ENCODE measurements at regions not wholly inside any gene's neighbourhood (a gene's known extent, or its start where the extent isn't known, plus 50 kb on each side); places are given as distances from the start of the nearest gene placed in this dataset.

DNA sequence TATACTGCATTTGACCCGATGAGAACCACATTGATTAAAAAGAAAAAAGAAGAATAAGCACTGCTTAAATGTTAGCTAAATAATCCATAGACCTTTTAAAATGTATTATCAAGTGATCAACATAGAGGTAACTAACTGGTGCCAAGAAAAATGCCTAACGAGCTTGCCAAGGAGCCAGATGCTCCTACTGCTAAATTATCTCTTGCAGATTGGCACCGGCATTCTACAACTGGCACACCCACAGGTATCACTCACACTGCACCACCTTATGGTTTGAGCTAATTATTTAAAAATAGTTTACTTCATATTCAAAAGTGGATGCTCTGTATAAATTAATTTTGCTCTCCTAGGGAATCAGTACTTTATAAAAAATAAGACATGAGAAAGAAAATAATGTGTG, 341.6 kb upstream of the CDH7 start:
- no peak for ATAC-seq (ENCODE audit: low read depth in 2 of 2)
- H3K27ac Mint-ChIP-seq: no peak overlapping the region
- Histone ChIP-seq H3K36me3 (ENCODE audit: control insufficient read depth, insufficient read depth, low read length) (no peaks in the 10 kb centered on the region), H3K4me3 (ENCODE audit: low read depth, low read length) (no peak overlapping the region), H3K4me1 (ENCODE audit: control insufficient read depth, insufficient read depth, low read length, poor library complexity, severe bottlenecking) (no peaks in the 10 kb centered on the region), H3K27ac (ENCODE audit: insufficient read depth, low read length, poor library complexity, severe bottlenecking) (no peak overlapping the region), H3K27me3 (ENCODE audit: control insufficient read depth, insufficient read depth, low read length) (no peaks in the 10 kb centered on the region), H3K9me3 (ENCODE audit: control insufficient read depth in 2 of 2, low read length in 2 of 2) (peaks cover 0 to 5% of the 10 kb centered on the region in 2 experiments)
- no peak overlapping the region for H3K4me3 Mint-ChIP-seq
- peaks cover 0 to 9% (median 4%) of the 10 kb centered on the region in 7 donors for H3K9me3 Mint-ChIP-seq
- no peaks in the 10 kb centered on the region for H3K4me1 Mint-ChIP-seq
- no peak for DNase-seq
- no peaks in the 10 kb centered on the region for H3K27me3 Mint-ChIP-seq
- no peaks in the 10 kb centered on the region for H3K36me3 Mint-ChIP-seq

DNA sequence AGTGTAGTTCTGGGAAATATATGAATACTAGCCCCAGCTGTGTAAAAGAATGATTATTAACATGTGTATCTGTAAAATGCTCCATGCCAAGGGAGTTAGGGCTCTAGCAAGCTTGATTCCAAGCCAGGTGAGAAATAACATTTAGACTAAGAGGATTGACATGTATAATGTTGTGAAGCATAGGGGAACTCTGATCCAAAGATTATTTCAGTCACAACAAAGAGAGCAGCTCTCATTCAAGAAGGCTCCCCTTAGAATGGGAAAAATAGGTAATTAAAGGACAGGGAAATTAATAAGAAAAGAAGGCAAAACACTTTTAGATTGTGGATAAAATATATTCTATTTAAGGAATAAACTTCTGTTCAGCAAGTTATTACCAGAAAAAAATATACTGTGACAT, 347.3 kb upstream of the CDH7 start:
- no peak for DNase-seq
- peaks cover 0 to 5% of the 10 kb centered on the region in 2 experiments for H3K9me3 ChIP-seq (ENCODE audit: control insufficient read depth in 2 of 2, low read length in 2 of 2)

GRCh38 chr18:65399091-65399490, 351.7 kb upstream of the CDH7 start:
- no peak for ATAC-seq (ENCODE audit: low read depth in 2 of 2)
- no peak overlapping the region for H3K27ac Mint-ChIP-seq
- H3K27me3 Mint-ChIP-seq: no peaks in the 10 kb centered on the region

More for the DNA sequence above, 347.3 kb upstream of the CDH7 start:
- no peaks in the 10 kb centered on the region for H3K36me3 Mint-ChIP-seq
- Histone ChIP-seq H3K27me3 (ENCODE audit: control insufficient read depth, insufficient read depth, low read length) (no peaks in the 10 kb centered on the region), H3K27ac (ENCODE audit: insufficient read depth, low read length, poor library complexity, severe bottlenecking) (no peak overlapping the region), H3K36me3 (ENCODE audit: control insufficient read depth, insufficient read depth, low read length) (no peaks in the 10 kb centered on the region), H3K4me1 (ENCODE audit: control insufficient read depth, insufficient read depth, low read length, poor library complexity, severe bottlenecking) (no peaks in the 10 kb centered on the region), H3K4me3 (ENCODE audit: low read depth, low read length) (no peak overlapping the region)
- ATAC-seq (ENCODE audit: low read depth in 2 of 2): no peak
- peaks cover 4 to 14% (median 10%) of the 10 kb centered on the region in 7 donors for H3K9me3 Mint-ChIP-seq
- H3K4me1 Mint-ChIP-seq: no peaks in the 10 kb centered on the region
- H3K4me3 Mint-ChIP-seq: no peak overlapping the region
- H3K27me3 Mint-ChIP-seq: no peaks in the 10 kb centered on the region
- no peak overlapping the region for H3K27ac Mint-ChIP-seq

GRCh38 chr18:65398347-65399075, 352.3 kb upstream of the CDH7 start:
- Histone ChIP-seq H3K4me3 (ENCODE audit: low read depth, low read length) (no peak overlapping the region), H3K36me3 (ENCODE audit: control insufficient read depth, insufficient read depth, low read length) (no peaks in the 10 kb centered on the region), H3K9me3 (ENCODE audit: control insufficient read depth in 2 of 2, low read length in 2 of 2) (no peaks in the 10 kb centered on the region), H3K27me3 (ENCODE audit: control insufficient read depth, insufficient read depth, low read length) (no peaks in the 10 kb centered on the region), H3K4me1 (ENCODE audit: control insufficient read depth, insufficient read depth, low read length, poor library complexity, severe bottlenecking) (no peaks in the 10 kb centered on the region), H3K27ac (ENCODE audit: insufficient read depth, low read length, poor library complexity, severe bottlenecking) (no peak overlapping the region)
- DNase-seq (no peak), ATAC-seq (ENCODE audit: low read depth in 2 of 2) (no peak)
- H3K4me1 Mint-ChIP-seq: no peaks in the 10 kb centered on the region
- H3K9me3 Mint-ChIP-seq: peaks cover 0 to 12% (median 6%) of the 10 kb centered on the region in 7 donors
- no peak overlapping the region for H3K4me3 Mint-ChIP-seq
- no peak overlapping the region for H3K27ac Mint-ChIP-seq
- H3K27me3 Mint-ChIP-seq: no peaks in the 10 kb centered on the region
- no peaks in the 10 kb centered on the region for H3K36me3 Mint-ChIP-seq

More at GRCh38 chr18:65399091-65399490, 351.7 kb upstream of the CDH7 start:
- Histone ChIP-seq H3K27me3 (ENCODE audit: control insufficient read depth, insufficient read depth, low read length) (no peaks in the 10 kb centered on the region), H3K4me1 (ENCODE audit: control insufficient read depth, insufficient read depth, low read length, poor library complexity, severe bottlenecking) (no peaks in the 10 kb centered on the region), H3K27ac (ENCODE audit: insufficient read depth, low read length, poor library complexity, severe bottlenecking) (no peak overlapping the region), H3K36me3 (ENCODE audit: control insufficient read depth, insufficient read depth, low read length) (no peaks in the 10 kb centered on the region), H3K4me3 (ENCODE audit: low read depth, low read length) (no peak overlapping the region), H3K9me3 (ENCODE audit: control insufficient read depth in 2 of 2, low read length in 2 of 2) (no peaks in the 10 kb centered on the region)
- Mint-ChIP-seq H3K9me3 (peaks cover 0 to 13% (median 6%) of the 10 kb centered on the region in 7 donors), H3K4me1 (no peaks in the 10 kb centered on the region), H3K36me3 (no peaks in the 10 kb centered on the region), H3K4me3 (no peak overlapping the region)
- no peak for DNase-seq

DNA sequence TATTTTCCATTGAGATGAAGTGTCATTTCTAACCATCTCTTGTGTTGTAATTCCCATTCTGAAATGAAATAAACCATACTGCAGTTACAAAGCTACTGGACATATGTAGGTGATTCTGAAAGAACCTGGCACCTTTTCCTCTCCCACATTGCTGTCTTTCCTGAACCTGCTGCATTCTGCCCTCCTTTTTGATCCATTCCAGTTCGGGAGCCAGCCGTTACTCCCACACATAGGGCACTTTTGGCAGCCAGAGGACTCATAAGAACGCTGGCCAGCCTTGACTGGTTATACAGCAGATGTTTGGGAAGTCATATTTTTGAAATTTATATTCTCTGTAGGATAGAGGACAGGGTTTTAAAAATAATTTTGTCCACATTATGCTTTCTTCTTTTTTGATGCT, 369.8 kb upstream of the CDH7 start:
- H3K9me3 Mint-ChIP-seq: peaks cover 4 to 34% (median 9%) of the 10 kb centered on the region in 7 donors
- H3K27me3 Mint-ChIP-seq: no peaks in the 10 kb centered on the region
- Histone ChIP-seq H3K9me3 (ENCODE audit: control insufficient read depth in 2 of 2, low read length in 2 of 2) (peaks cover 3 to 12% of the 10 kb centered on the region in 2 experiments), H3K4me3 (ENCODE audit: low read depth, low read length) (no peak overlapping the region), H3K27ac (ENCODE audit: insufficient read depth, low read length, poor library complexity, severe bottlenecking) (no peak overlapping the region), H3K27me3 (ENCODE audit: control insufficient read depth, insufficient read depth, low read length) (no peaks in the 10 kb centered on the region), H3K4me1 (ENCODE audit: control insufficient read depth, insufficient read depth, low read length, poor library complexity, severe bottlenecking) (no peaks in the 10 kb centered on the region), H3K36me3 (ENCODE audit: control insufficient read depth, insufficient read depth, low read length) (no peaks in the 10 kb centered on the region)
- ATAC-seq (ENCODE audit: low read depth in 2 of 2) (no peak), DNase-seq (no peak)
- no peak overlapping the region for H3K27ac Mint-ChIP-seq
- no peak overlapping the region for H3K4me3 Mint-ChIP-seq
- no peaks in the 10 kb centered on the region for H3K4me1 Mint-ChIP-seq
- no peaks in the 10 kb centered on the region for H3K36me3 Mint-ChIP-seq

GRCh38 chr18:65380571-65380970, 370.2 kb upstream of the CDH7 start:
- peaks cover 3 to 12% of the 10 kb centered on the region in 2 experiments for H3K9me3 ChIP-seq (ENCODE audit: control insufficient read depth in 2 of 2, low read length in 2 of 2)
- no peaks in the 10 kb centered on the region for H3K27me3 Mint-ChIP-seq
- H3K27ac ChIP-seq (ENCODE audit: insufficient read depth, low read length, poor library complexity, severe bottlenecking): no peak overlapping the region
- H3K36me3 Mint-ChIP-seq: no peaks in the 10 kb centered on the region
- H3K27me3 ChIP-seq (ENCODE audit: control insufficient read depth, insufficient read depth, low read length): no peaks in the 10 kb centered on the region
- DNase-seq: no peak
- no peaks in the 10 kb centered on the region for H3K4me1 Mint-ChIP-seq
- no peaks in the 10 kb centered on the region for H3K36me3 ChIP-seq (ENCODE audit: control insufficient read depth, insufficient read depth, low read length)
- no peak overlapping the region for H3K4me3 ChIP-seq (ENCODE audit: low read depth, low read length)
- H3K27ac Mint-ChIP-seq: no peak overlapping the region
- peaks cover 4 to 30% (median 10%) of the 10 kb centered on the region in 7 donors for H3K9me3 Mint-ChIP-seq
- no peak overlapping the region for H3K4me3 Mint-ChIP-seq
- no peaks in the 10 kb centered on the region for H3K4me1 ChIP-seq (ENCODE audit: control insufficient read depth, insufficient read depth, low read length, poor library complexity, severe bottlenecking)
- ATAC-seq (ENCODE audit: low read depth in 2 of 2): no peak

DNA sequence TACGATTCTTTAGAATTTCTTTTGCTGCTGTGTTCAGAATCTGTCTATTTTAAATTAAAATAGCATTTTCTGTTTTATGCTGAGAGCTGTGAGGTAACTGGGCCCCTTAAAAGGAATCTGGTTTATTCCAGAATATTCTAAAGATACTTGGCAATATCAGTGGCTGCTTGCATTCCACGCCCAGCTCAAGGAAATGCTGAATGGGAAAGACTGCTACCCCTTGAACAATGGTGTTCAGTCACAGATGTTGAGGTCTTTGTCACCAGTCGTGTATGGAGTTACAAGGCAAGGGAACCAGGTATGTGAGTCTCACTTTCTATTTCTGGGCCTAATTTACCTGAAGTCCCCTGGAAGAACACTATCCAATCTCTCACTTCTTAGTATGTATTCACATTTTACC, 377.9 kb upstream of the CDH7 start:
- Histone ChIP-seq H3K36me3 (ENCODE audit: control insufficient read depth, insufficient read depth, low read length) (no peaks in the 10 kb centered on the region), H3K4me3 (ENCODE audit: low read depth, low read length) (no peak overlapping the region), H3K4me1 (ENCODE audit: control insufficient read depth, insufficient read depth, low read length, poor library complexity, severe bottlenecking) (no peaks in the 10 kb centered on the region), H3K9me3 (ENCODE audit: control insufficient read depth in 2 of 2, low read length in 2 of 2) (peaks cover 2% of the 10 kb centered on the region in 2 experiments), H3K27me3 (ENCODE audit: control insufficient read depth, insufficient read depth, low read length) (no peaks in the 10 kb centered on the region), H3K27ac (ENCODE audit: insufficient read depth, low read length, poor library complexity, severe bottlenecking) (no peak overlapping the region)
- H3K4me1 Mint-ChIP-seq: no peaks in the 10 kb centered on the region
- no peaks in the 10 kb centered on the region for H3K27me3 Mint-ChIP-seq
- peaks cover 0 to 15% (median 11%) of the 10 kb centered on the region in 7 donors for H3K9me3 Mint-ChIP-seq
- no peaks in the 10 kb centered on the region for H3K36me3 Mint-ChIP-seq
- DNase-seq (no peak), ATAC-seq (ENCODE audit: low read depth in 2 of 2) (no peak)
- H3K27ac Mint-ChIP-seq: no peak overlapping the region
- H3K4me3 Mint-ChIP-seq: no peak overlapping the region

Measured in CD4-positive, CD25-positive, alpha-beta regulatory T cell (primary cell).